GM19467 (cell line): ENCODE measurements at regions not wholly inside any gene's neighbourhood (a gene's known extent, or its start where the extent isn't known, plus 50 kb on each side); places are given as distances from the start of the nearest gene placed in this dataset.

ENCODE experiments used
- ATAC-seq: cut with Tn5 transposase; IDR thresholded peaks from one replicate; pipeline ENCODE4 v1.9.1; 2021; ENCODE audit warnings: mild to moderate bottlenecking, moderate library complexity; ENCODE audit not compliant: unreplicated experiment

- no peak for ATAC-seq
Observed at GRCh38 chr10:131806646-131807317, 94.0 kb upstream of the PPP2R2D start.

GRCh38 chr10:131808370-131808930 is 92.4 kb upstream of the PPP2R2D start:
- no peak for ATAC-seq

- no peak for ATAC-seq
Observed at GRCh38 chr10:131810036-131810804, 90.6 kb upstream of the PPP2R2D start.

GRCh38 chr10:131810805-131811629 is 89.8 kb upstream of the PPP2R2D start:
- ATAC-seq: no peak

- ATAC-seq: no peak
Observed at GRCh38 chr10:131811630-131812403, 89.0 kb upstream of the PPP2R2D start.

- ATAC-seq: no peak
Observed at GRCh38 chr10:131812736-131813604, 87.8 kb upstream of the PPP2R2D start.

GRCh38 chr10:131814567-131815265 is 86.1 kb upstream of the PPP2R2D start:
- no peak for ATAC-seq

- no peak for ATAC-seq
Observed at GRCh38 chr10:131815266-131816156, 85.3 kb upstream of the PPP2R2D start.

GRCh38 chr10:131816157-131816775 is 84.5 kb upstream of the PPP2R2D start:
- ATAC-seq: no peak

- no peak for ATAC-seq
Observed at GRCh38 chr10:131816941-131817700, 83.7 kb upstream of the PPP2R2D start.

GRCh38 chr10:131817866-131818509 is 82.8 kb upstream of the PPP2R2D start:
- no peak for ATAC-seq

GRCh38 chr10:131818510-131819234 is 82.1 kb upstream of the PPP2R2D start:
- no peak for ATAC-seq

- ATAC-seq: no peak
Observed at GRCh38 chr10:131819241-131820072, 81.4 kb upstream of the PPP2R2D start.

- no peak for ATAC-seq
Observed at GRCh38 chr10:131820626-131821025, 80.2 kb upstream of the PPP2R2D start.
